Inflammatory macrophage treated with lipopolysaccharide for 4 hours (primary cell): ENCODE measurements at regions not wholly inside any gene's neighbourhood (a gene's known extent, or its start where the extent isn't known, plus 50 kb on each side); places are given as distances from the start of the nearest gene placed in this dataset.
"Not testable (repeated sequence)": the region's sequence is repeated elsewhere in the genome, so short reads cannot be mapped to it uniquely, and the experiment has no call there.

ENCODE experiments used
- DNase-seq: peaks from one replicate; pipeline ENCODE4 v3.0.0-alpha.2; 2020

DNA sequence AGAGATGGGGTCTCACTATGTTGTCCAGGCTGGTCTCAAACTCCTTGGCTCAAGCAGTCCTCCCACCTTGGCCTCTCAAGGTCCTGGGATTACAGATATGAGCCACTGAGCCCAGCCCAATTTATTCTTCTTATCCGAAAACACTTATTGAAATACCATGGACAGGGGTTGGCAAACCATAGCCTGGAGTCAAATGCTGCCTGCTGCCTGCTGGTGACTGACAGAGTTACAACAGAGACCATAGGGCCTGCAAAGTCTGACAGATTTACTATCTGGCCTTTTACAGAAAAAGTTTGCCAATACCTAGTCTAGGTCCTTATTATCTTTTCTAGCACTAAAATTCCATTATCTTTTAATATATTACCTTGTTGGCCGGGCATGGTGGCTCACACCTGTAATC is 87.1 kb upstream of the ZNF281 start:
- no peak for DNase-seq

DNA sequence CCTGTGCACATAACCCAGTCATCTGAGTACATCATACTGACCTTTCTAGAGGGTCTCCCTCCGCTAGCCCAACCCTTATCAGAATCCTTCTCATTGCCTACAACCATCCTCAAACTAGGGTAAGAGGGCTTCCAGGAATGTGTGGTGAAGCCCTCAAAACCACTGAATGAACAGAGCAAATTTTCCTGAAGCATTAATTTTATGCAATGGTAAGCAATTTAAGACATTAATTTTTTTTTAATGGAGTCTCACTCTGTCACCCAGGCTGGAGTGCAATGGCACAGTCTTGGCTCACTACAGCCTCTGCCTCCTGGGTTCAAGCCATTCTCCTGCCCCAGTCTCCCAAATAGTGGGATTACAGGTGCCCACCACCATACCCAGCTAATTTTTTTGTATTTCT is 86.1 kb upstream of the ZNF281 start:
- no peak for DNase-seq

DNA sequence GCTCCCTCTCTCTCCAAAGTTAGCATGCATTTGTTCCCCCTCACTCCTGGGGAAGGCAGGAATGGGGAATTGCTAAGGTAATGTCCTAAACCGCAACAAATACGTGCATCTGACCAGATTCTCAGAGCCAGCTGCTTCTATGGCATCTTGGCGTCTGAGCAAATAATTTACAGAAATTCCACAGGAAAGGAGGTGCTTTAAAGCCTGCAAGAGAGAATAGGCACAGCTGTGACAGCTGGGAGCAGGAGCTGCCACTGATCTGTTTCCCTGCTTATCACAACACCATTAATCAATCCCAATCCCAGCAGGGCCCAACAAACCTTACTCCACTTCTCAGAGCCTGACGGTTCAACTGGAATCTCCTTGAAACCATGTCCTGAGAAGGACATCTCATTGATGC is 83.5 kb upstream of the ZNF281 start:
- DNase-seq: no peak

DNA sequence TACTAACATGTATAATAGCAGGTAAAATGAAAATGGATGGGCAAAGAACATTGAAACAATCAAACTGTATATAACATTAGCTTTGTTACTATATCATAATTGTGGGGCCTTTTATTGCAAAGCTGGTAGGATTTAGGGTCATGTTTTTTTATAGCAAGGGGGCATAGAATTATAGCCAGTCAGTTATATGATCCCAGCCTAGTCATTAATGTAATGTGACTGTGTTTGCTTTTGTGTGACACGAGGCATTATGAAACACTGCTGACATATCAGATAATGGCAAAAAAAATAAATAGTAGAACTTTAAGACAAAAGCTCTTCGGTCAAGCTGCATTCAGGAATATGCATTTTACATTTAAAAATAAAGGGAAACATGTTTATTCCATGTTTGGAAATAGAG is 81.3 kb upstream of the ZNF281 start:
- DNase-seq: no peak

DNA sequence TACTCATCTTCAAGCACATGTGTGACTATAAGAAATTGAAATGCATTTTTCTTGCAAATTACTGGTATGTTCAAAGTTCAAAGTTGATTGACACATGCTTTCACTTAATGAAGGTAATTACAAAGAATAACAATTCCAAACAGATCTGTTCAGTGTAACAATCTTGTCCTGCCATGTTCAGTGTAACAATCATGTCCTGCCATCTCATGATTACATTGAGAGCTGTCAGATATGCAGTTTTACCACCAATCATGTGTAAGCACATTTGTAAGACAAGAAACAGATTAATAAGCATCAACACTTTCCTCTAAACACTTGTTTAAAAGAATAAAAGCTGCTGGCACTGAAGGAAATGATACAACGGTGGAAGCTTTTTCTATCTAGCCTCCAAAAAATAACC is 80.3 kb upstream of the ZNF281 start:
- DNase-seq: no peak

DNA sequence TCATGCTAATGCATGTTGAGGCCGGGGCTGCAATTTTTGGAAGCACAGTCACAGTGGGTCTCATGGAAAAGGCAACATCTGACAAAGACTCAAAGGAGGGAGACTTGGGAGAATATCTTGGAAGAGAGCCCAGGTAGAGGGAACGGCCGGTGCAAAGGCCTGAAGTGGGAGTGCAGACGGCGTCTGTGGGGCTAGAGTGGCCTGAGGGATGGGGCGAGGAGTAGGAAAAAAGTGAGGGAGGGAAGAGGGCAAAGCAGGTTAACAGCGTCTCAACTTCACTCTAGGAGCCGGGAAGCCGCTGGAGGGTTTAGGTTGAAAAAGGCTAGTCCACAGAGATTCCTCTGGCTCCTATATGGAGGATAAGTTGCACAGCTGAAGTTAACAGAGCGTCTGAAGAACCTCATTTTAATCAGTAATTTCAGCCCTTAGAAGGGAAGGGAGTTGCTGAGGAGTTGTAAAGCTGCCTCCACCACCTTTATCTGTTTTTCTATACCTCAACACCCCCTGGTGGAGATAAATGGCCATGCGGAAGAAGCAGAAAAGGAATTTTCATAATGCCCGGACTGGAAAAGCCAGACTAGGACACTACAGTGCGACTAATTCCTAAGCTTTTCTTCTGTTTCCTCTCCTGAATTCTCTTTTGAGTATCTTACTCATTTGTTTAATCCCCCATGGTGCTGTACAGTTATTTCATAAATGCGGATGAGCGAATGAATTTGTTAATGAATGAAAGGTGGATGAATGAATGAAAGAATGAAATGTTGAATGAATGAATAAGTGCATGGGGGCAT is 78.7 kb upstream of the ZNF281 start:
- DNase-seq: peak; percentile 69

DNA sequence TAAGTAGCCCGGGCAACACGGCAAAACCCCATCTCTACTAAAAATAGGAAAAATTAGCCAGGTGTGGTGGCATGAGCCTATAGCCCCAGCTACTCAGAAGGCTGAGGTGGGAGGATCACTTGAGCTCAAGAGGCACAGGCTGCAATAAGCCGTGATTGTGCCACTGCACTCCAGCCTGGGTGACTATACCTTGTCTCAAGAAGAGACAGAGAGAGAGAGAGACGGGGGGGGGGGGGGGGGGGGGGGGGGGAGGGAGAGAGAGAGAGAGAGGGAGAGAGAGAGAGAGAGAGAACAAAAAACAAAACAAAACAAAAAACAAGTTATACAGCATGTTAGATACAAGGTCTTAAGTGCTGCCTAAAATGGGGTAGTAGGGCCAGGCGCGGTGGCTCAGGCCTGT is 77.8 kb upstream of the ZNF281 start:
- DNase-seq: no peak

DNA sequence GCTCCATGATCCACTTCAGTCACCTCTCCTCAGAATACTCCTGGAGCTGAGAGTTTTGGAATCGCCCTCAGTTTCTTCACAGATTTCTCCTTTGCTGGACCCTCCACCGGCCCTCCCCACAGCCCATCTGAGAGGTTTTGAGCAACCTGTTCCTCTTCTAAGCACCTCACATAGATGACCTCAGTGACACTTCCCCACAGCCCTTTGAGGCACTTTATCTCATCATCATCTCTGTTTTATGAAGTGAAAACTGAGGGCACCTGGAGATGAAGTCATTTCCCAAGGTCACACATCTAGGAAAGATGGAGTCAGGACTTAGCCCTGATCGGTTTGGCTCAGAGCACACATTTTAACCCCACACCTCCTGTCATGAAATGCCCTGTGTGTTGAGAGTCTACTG is 76.8 kb upstream of the ZNF281 start:
- no peak for DNase-seq

DNA sequence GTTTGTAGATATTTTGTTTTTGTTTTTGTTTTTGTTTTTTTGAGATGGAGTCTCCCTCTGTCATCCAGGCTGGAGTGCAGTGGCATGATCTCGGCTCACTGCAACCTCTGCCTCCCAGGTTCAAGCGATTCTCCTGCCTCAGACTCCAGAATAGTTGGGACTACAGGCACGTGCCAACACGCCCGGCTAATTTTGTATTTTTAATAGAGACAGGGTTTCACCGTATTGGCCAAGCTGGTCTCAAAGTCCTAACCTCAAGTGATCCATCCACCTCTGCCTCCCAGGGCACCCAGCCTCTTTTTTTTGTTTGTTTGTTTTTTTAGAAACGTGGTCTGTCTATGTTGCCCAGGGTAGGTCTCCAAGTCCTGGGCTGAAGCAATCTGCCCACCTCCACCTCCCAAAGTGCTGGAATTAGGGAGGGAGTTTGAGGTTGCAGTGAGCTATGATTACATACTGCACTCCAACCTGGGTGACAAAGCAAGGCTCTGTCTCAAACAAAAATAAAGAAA is 74.7 kb upstream of the ZNF281 start:
- DNase-seq: not testable (repeated sequence)

DNA sequence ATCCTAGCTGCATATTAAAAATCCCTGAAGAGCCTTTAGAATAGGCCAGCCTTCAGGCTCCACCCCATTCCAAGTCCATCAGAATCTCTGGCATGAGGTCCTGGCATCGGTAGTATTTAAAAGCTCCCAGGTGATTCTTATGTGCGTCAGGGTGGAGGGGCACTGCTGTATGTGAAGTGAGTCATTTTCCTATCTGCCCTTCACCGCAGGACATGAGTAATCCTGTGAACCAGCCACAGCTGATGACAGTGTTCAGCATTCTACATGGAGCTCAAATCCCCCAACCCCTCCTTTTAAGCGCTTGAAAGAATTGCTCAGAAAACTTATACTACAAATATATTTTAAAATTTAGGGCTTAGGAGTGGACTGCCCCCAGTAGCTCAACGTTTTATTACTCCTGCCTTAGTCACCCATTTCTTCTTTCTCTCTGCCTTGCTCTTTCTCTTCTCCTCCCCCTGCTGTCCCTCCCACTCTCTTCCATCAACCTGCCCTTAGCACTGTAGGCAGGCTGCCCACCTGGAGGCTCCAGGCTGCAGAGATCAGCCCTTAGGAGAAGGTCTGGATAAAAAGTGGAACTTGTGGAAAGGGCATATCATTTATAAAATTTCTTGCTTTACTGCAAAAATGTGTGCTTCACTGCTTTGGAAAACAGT is 73.8 kb upstream of the ZNF281 start:
- no peak for DNase-seq

DNA sequence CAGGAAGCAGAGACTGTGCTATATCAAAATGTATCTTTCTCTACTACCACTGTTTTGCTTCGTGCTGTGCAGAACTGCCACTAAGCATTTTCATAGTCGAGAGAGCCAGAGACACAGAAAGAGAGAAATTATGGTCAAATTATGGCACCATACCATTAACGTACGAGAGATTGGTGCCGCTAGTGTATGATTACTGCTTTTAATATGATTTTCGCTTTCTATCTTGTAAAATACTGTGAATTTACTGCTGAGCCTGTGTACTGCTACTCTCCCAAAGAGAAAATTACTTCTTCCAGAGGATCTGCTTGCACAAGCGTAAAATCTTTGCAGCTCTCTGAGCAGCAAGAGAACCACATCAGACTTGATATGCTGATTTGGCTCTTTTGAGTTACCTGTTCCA is 71.1 kb upstream of the ZNF281 start:
- DNase-seq: no peak

DNA sequence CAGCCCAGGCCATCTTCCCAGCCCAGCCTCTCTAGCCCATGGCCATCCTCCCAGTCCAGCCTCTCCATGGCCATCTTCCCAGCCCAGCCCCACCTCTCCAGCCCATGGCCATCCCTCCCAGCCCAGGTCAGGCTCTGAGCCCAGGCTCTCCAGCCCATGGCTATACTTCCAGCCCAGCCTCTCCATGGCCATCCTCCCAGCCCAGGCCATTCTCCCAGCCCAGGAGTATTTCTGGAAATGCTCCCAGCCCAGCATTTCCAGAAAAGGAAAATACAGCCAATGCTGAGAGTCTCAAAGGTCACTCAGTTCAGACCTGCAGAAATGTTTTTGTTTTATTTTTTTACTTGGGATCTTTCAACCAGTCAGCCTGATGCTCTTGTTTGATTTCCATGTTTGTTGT is 70.0 kb upstream of the ZNF281 start:
- DNase-seq: no peak

DNA sequence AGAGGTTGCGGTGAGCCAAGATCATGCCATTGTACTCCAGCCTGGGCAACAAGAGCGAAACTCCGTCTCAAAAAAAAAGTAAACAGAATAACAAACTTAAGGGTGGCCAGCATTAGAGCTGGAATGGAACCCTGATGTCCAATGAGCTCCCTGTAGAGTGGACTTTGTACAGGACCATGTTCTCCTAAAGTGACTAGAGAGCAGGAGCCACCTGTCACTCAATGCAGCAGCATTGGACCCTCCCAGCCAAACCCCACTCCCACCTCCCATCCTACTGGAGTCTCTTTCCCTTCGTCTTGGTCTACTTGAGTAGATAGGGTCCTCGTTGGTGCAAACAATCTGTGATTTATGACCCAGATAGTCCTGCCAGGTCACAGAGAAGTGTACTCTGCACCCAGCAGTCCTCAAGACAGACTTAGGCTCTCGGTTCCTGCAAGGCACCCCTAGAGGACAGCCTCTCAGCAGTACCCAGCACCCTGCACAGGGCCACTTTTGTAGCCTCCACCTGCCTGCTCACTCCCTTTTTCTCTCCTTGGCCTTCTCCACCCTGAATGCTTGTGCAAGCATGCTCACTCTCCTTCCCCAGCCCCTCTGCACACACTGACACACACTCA is 69.2 kb upstream of the ZNF281 start:
- DNase-seq: no peak

DNA sequence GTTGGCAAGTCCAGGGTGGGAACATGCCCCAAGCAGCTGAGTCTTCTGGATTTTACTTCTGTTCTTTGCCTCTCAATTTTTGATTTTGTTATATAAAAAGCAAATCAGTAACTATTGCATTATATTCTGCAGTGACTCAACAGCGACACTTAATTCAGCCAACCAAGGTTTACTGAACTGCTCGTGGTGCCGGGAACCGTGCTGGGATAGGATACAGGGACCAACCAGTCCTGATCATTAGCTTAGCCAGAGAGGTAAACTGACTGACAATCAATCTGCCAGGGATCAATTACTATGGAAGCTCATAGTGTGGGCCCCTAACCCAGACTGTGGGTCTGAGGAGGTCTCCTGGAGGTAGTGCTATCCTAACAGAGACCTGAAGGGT is 68.4 kb upstream of the ZNF281 start:
- DNase-seq: no peak

DNA sequence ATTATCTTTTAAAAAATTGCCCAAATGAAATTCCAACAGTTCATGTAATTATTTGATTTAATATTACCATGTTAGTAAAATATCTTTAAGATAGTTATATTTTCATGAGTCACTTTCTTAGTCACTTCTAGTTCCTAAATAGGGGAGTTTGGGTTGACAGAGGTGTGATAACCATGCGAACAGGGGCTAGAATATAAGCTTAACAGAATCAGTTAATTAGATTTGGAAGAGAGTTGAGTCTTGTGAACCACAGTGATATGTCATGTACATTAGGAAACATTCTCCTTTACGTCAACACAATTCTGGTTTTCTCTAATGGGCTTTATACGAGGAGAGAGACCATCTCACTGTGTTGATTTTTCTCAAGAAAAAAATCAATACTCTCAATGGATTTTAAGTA is 64.8 kb upstream of the ZNF281 start:
- no peak for DNase-seq

DNA sequence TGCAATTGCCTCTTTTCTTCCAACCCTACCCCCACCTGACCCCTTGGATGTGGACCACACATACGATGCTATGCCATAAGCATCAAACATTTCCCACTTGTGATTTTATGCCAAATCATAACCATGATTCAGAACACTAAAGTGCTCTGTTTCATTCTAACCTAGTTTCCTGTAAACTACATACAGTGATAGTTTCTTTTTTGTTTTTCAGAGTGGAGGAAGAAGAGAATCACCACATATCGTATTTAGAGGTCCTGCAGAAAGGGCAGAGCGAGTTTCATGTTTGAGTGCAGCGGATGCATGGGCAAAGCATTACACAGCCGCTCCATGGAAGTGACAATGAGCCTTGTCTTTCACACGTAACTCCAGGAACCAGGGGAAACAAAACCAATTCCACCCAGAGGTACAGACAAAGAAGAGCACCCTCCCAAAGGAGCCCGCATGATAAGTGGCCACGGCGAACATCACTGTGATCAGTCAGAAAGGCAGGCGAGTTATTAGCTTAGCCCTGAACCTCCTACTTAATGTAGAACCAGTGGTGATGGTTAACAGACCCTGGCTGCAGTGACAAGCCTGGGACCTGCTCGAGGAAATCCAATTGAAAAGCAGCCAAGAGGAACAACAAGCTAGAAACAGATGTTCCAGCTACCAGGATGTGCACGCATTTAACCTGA is 64.0 kb upstream of the ZNF281 start:
- no peak for DNase-seq

DNA sequence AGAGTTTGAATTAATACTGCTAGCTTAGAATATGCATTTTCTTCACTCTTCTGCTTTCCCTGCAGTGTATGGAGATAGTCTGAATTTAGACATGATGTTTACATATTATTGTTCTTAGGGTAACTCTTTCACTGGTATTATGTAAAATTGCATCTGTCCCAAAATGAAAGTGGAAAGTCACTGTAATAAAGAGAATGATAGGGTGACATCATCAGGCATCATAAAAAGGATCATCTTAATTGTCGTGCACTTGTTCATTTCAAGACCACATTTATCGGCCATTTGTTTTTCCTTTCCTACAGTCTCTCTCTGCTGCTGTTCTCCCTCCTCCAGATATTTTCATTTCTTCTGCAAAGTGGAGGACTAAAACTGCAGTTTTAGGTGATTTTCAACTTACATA is 61.9 kb upstream of the ZNF281 start:
- no peak for DNase-seq

DNA sequence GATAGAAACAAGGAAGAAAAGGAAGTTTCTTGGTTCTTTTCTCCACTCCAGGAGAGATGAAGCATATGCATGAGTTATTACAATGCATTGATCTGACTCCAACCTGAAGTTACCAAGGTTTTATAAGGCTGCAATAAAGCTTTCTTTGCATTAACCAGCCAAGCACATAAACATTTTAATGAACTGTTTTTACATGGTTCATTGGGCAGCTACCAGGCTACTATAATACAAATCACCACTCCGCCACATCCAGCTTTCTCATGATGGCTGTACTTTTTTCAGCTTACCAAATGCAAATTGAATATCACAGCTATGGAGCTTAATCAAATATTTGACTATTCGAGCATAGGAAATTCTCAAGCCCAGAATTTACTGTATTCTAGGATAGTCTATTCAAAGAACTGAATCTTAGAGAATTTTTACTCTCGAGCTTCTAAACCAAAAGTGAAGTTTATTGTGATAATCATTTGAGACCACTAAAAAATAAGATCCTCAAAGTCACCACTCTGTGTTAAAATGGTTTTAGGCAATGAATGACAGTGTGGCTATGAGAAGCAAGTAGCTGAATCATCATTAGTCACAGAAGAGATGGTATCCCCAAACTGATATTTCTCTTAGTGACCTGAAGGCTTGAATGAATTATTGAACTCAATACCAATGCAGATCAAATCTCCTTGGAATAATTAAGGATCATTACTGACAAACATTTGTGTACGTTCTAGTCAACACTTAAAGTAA is 58.6 kb upstream of the ZNF281 start:
- no peak for DNase-seq

DNA sequence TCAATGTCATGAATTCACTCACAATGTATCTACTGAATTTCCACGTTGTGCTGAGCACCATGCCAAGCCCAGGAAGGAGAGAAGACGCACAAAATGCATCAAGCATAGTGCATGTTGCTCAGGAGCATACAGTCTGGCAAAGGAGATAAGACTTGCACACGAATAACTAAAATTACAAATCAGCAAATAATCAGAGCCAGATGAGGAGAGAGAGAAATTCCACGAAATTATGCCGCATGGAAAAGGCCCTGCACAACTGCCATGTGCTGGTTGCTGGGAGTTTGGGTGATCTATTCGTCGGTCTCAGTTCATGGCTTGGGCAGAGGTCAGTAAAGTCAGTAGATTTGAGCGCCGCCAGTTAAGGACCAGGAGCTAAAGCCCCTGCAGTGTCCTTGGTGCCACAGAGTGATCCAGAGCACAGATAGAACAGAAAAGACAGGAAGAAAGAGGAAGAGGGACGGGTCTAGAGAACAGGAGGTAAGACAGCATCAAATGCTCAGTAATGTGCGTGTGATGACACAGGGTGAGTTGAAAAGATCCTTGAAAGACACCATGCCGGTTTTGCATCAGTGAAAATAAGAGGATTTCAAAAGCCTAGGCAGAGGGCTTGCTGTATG is 55.1 kb upstream of the ZNF281 start:
- DNase-seq: no peak
